ENCODE measurements at regions not wholly inside any gene's neighbourhood (a gene's known extent, or its start where the extent isn't known, plus 50 kb on each side); places are given as distances from the start of the nearest gene placed in this dataset.

- Histone ChIP-seq H3K4ac (ENCODE audit: low read depth, low read length) (no peak overlapping the region), H3K27me3 (ENCODE audit: insufficient read depth, low read length) (no peaks in the 10 kb centered on the region), H2AK5ac (ENCODE audit: insufficient read length, low read length) (no peak overlapping the region), H3K23ac (ENCODE audit: insufficient read length, low read depth, low read length) (no peak overlapping the region), H2BK12ac (ENCODE audit: insufficient read length, low read depth, low read length) (no peak overlapping the region), H4K91ac (ENCODE audit: insufficient read length, low read depth, low read length) (no peak overlapping the region), H3K79me1 (ENCODE audit: insufficient read depth, low read depth, low read length, poor library complexity, severe bottlenecking) (no peaks in the 10 kb centered on the region), H2BK5ac (ENCODE audit: insufficient read length, low read length) (no peak overlapping the region), H3K14ac (ENCODE audit: insufficient read depth, low read length) (no peak overlapping the region; the same call in 1 of the 2 replicates), H2AFZ (ENCODE audit: low read length) (no peak overlapping the region), H4K8ac (replicated peaks; ENCODE audit: insufficient read length, low read depth, low read length) (no peak overlapping the region), H3K18ac (ENCODE audit: insufficient read length, low read depth, low read length) (no peak overlapping the region), H3K23me2 (ENCODE audit: insufficient read length, low read depth, low read length, poor library complexity, severe bottlenecking) (no peaks in the 10 kb centered on the region), H2BK20ac (ENCODE audit: low read depth, low read length, poor library complexity, severe bottlenecking) (no peak overlapping the region), H3T11ph (ENCODE audit: low read length) (no peak overlapping the region), H2BK15ac (ENCODE audit: low read depth, low read length) (no peak overlapping the region), H3K56ac (ENCODE audit: insufficient read length, low read depth, low read length) (no peak overlapping the region), H4K20me1 (ENCODE audit: control insufficient read depth, insufficient read depth, insufficient read length) (no peaks in the 10 kb centered on the region), H3K4me1 (ENCODE audit: insufficient read depth, low read length) (no peaks in the 10 kb centered on the region), H3K27ac (ENCODE audit: insufficient read length, low read depth, low read length) (no peak overlapping the region), H3K9me3 (ENCODE audit: control insufficient read depth, low read depth, low read length) (no peaks in the 10 kb centered on the region), H2BK120ac (ENCODE audit: low read depth, low read length, poor library complexity, severe bottlenecking) (no peak overlapping the region), H3K79me2 (ENCODE audit: insufficient read depth, low read length) (no peaks in the 10 kb centered on the region), H3K9ac (ENCODE audit: extremely low read depth, insufficient read length, low read length) (no peak overlapping the region), H3K4me2 (ENCODE audit: insufficient read depth, insufficient read length, low read length) (no peak overlapping the region), H4K5ac (ENCODE audit: insufficient read length, low read depth, low read length) (no peak overlapping the region)
- Mint-ChIP-seq H3K27me3 (ENCODE audit: low read depth) (peaks cover 2% of the 10 kb centered on the region), H3K36me3 (ENCODE audit: insufficient read depth in 1 of 3, low read depth in 3 of 3) (no peaks in the 10 kb centered on the region), H3K4me3 (no peak overlapping the region), H3K4me1 (no peaks in the 10 kb centered on the region), H3K27ac (no peak overlapping the region), H3K9me3 (peaks cover 0 to 3% of the 10 kb centered on the region in 2 experiments; a peak in 2 of 5 replicates)
- WGBS (ENCODE audit: extremely low coverage, insufficient read length, low lambda C conversion rate) = no CpG with 5 or more reads among the region's 2 CpGs
- no peak for DNase-seq
- no peak for TF ChIP-seq CTCF (conservative IDR thresholded peaks at IDR 0.05)
These were observed 223.1 kb upstream of the GLI3 start for GRCh38 chr7:42460148-42460547.
